ENCODE measurements at regions not wholly inside any gene's neighbourhood (a gene's known extent, or its start where the extent isn't known, plus 50 kb on each side); places are given as distances from the start of the nearest gene placed in this dataset.

DNA sequence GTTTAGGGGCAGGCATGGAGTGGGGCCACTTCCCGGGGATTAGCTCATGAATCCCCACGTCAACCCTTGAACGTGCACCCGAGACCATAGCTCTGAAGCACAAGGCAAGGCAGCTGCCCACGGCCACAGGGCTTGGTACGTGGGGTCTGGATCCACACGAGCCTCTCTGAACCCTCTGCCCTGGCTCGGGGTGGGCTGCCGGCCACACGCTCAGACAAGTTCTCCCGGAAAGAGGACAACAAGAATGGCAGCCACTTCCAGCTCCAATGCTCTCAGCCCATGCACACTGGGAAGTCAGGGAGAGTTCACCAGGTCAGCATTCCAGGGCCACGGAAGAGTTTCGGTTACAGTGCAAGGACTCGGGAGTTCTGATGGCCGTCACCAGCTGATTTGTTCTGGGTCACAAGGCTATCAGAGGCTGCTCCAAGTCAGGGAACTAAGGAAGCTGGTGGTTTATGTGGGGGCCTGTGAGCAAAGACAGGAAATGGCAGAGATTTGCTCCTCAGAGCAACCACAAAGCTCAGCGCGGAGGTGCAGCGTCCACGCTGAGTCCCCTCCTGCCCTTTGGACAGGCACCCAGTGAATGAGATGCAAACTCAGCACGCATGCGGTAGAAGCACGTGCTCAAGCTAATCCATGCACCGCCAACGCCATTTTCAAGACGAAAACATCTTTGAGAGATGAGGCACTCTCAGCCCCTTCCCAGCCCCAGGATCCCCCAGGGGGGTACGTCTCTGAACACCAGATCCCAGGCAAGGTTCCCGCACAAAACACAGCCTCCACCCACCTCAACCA is 356.4 kb downstream of the FOXL1 start:
- no peak overlapping the region for H3K27ac ChIP-seq (ENCODE audit: low read length)
- H3K27me3 ChIP-seq (ENCODE audit: insufficient read depth, low read length, poor library complexity), result peaks cover 16% of the 10 kb centered on the region
- no peak overlapping the region for H2AFZ ChIP-seq (ENCODE audit: low read depth, low read length)
- TF ChIP-seq EZH2 (IDR thresholded peaks at IDR 0.05; ENCODE audit: borderline replicate concordance, low read depth, low read length, severe bottlenecking), result no peak
- TF ChIP-seq, protein P1, sequence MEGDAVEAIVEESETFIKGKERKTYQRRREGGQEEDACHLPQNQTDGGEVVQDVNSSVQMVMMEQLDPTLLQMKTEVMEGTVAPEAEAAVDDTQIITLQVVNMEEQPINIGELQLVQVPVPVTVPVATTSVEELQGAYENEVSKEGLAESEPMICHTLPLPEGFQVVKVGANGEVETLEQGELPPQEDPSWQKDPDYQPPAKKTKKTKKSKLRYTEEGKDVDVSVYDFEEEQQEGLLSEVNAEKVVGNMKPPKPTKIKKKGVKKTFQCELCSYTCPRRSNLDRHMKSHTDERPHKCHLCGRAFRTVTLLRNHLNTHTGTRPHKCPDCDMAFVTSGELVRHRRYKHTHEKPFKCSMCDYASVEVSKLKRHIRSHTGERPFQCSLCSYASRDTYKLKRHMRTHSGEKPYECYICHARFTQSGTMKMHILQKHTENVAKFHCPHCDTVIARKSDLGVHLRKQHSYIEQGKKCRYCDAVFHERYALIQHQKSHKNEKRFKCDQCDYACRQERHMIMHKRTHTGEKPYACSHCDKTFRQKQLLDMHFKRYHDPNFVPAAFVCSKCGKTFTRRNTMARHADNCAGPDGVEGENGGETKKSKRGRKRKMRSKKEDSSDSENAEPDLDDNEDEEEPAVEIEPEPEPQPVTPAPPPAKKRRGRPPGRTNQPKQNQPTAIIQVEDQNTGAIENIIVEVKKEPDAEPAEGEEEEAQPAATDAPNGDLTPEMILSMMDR (IDR thresholded peaks at IDR 0.05; ENCODE audit: borderline replicate concordance, extremely low read depth, low read length, poor library complexity, severe bottlenecking), result no peak
- DNase-seq (no peak), ATAC-seq (ENCODE audit: insufficient read depth, low read depth) (no peak)
- no peaks in the 10 kb centered on the region for H3K9me3 ChIP-seq (ENCODE audit: insufficient read depth, low read length, severe bottlenecking)
- H3K9ac ChIP-seq (ENCODE audit: low read depth, low read length), result no peak overlapping the region
- no peak overlapping the region for H3K4me2 ChIP-seq (ENCODE audit: insufficient read depth, low read length)
- H4K20me1 ChIP-seq (ENCODE audit: insufficient read depth, low read length), result no peaks in the 10 kb centered on the region
- no peaks in the 10 kb centered on the region for H3K4me1 ChIP-seq (ENCODE audit: insufficient read depth, low read length)
- H3K79me2 ChIP-seq (ENCODE audit: insufficient read depth, low read length), result no peaks in the 10 kb centered on the region
- no peak overlapping the region for H3K4me3 ChIP-seq (ENCODE audit: low read depth in 1 of 2, low read length in 2 of 2)
- H3K36me3 ChIP-seq (ENCODE audit: insufficient read depth, low read length), result no peaks in the 10 kb centered on the region

DNA sequence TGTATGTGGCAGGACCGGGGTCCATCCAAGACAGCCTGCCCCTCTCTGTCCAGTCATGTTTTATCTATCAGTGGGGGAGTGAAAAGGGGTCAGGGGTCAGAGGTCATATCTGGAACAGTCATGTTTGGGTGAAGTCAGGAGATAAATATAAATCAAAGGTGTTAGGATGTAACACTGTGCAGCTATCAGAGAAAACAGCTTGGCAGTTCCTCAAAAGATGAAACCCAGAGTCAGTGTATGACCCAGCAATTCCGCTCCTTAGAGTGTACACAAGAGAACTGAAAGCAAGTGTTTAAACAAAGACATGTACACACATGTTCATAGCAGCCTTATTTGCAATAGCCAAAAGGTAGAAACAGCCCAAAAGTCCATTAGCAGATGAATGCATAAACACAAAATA is 361.3 kb downstream of the FOXL1 start:
- Histone ChIP-seq H3K4me1 (ENCODE audit: insufficient read depth, low read length) (no peaks in the 10 kb centered on the region), H3K27me3 (ENCODE audit: insufficient read depth, low read length, poor library complexity) (peaks cover 18% of the 10 kb centered on the region), H3K4me3 (ENCODE audit: low read depth in 1 of 2, low read length in 2 of 2) (no peak overlapping the region), H3K4me2 (ENCODE audit: insufficient read depth, low read length) (no peak overlapping the region), H3K9me3 (ENCODE audit: insufficient read depth, low read length, severe bottlenecking) (no peaks in the 10 kb centered on the region), H3K79me2 (ENCODE audit: insufficient read depth, low read length) (no peaks in the 10 kb centered on the region), H3K36me3 (ENCODE audit: insufficient read depth, low read length) (no peaks in the 10 kb centered on the region), H3K27ac (ENCODE audit: low read length) (no peak overlapping the region), H4K20me1 (ENCODE audit: insufficient read depth, low read length) (no peaks in the 10 kb centered on the region), H2AFZ (ENCODE audit: low read depth, low read length) (no peak overlapping the region), H3K9ac (ENCODE audit: low read depth, low read length) (no peak overlapping the region)
- TF ChIP-seq, protein P1 (IDR thresholded peaks at IDR 0.05; ENCODE audit: borderline replicate concordance, extremely low read depth, low read length, poor library complexity, severe bottlenecking), result no peak
- no peak for TF ChIP-seq EZH2 (IDR thresholded peaks at IDR 0.05; ENCODE audit: borderline replicate concordance, low read depth, low read length, severe bottlenecking)
- DNase-seq (no peak), ATAC-seq (ENCODE audit: insufficient read depth, low read depth) (no peak)

DNA sequence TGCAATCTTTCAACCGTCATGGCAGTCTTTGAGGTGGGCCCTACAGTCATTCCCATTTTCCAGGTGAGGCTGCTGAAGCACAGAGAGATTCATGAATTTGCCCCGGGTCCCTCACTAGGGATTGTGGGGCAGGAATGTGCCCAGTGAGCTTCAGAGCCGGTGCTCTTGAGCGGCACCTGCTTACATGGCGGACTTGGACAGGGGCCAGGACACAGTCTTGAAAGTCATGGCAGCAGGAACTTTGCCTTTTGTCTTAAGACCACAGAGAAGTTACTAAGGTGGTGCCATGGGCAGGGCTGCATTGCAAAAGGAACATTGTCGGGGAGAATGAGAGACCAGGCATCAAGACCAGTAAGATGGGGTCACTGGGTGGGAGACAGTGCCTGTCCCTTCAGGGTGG is 363.4 kb downstream of the FOXL1 start:
- no peak overlapping the region for H2AFZ ChIP-seq (ENCODE audit: low read depth, low read length)
- DNase-seq, result no peak
- no peak overlapping the region for H3K4me3 ChIP-seq (ENCODE audit: low read depth in 1 of 2, low read length in 2 of 2)
- no peaks in the 10 kb centered on the region for H3K79me2 ChIP-seq (ENCODE audit: insufficient read depth, low read length)
- H3K27me3 ChIP-seq (ENCODE audit: insufficient read depth, low read length, poor library complexity), result peaks cover 10% of the 10 kb centered on the region
- TF ChIP-seq EZH2 (IDR thresholded peaks at IDR 0.05; ENCODE audit: borderline replicate concordance, low read depth, low read length, severe bottlenecking), result no peak
- TF ChIP-seq, protein P1 (IDR thresholded peaks at IDR 0.05; ENCODE audit: borderline replicate concordance, extremely low read depth, low read length, poor library complexity, severe bottlenecking), result no peak
- H3K27ac ChIP-seq (ENCODE audit: low read length), result no peak overlapping the region
- no peaks in the 10 kb centered on the region for H4K20me1 ChIP-seq (ENCODE audit: insufficient read depth, low read length)
- H3K4me2 ChIP-seq (ENCODE audit: insufficient read depth, low read length), result no peak overlapping the region
- no peaks in the 10 kb centered on the region for H3K4me1 ChIP-seq (ENCODE audit: insufficient read depth, low read length)
- no peaks in the 10 kb centered on the region for H3K9me3 ChIP-seq (ENCODE audit: insufficient read depth, low read length, severe bottlenecking)
- no peaks in the 10 kb centered on the region for H3K36me3 ChIP-seq (ENCODE audit: insufficient read depth, low read length)
- ATAC-seq (ENCODE audit: insufficient read depth, low read depth), result no peak
- no peak overlapping the region for H3K9ac ChIP-seq (ENCODE audit: low read depth, low read length)
